ENCODE measurements at regions not wholly inside any gene's neighbourhood (a gene's known extent, or its start where the extent isn't known, plus 50 kb on each side); places are given as distances from the start of the nearest gene placed in this dataset.
"Not testable (repeated sequence)": the region's sequence is repeated elsewhere in the genome, so short reads cannot be mapped to it uniquely, and the experiment has no call there.

GRCh38 chr12:127500512-127501035 lies 766.4 kb upstream of the TMEM132C start:
- H3K4me3 ChIP-seq (ENCODE audit: low read depth, low read length) = no peak overlapping the region
- no peak for TF ChIP-seq MAX (IDR thresholded peaks at IDR 0.05; ENCODE audit: low read depth, low read length)
- TF ChIP-seq POLR2A (IDR thresholded peaks at IDR 0.05; ENCODE audit: extremely low read depth, insufficient read length) = no peak
- TF ChIP-seq, protein P1, sequence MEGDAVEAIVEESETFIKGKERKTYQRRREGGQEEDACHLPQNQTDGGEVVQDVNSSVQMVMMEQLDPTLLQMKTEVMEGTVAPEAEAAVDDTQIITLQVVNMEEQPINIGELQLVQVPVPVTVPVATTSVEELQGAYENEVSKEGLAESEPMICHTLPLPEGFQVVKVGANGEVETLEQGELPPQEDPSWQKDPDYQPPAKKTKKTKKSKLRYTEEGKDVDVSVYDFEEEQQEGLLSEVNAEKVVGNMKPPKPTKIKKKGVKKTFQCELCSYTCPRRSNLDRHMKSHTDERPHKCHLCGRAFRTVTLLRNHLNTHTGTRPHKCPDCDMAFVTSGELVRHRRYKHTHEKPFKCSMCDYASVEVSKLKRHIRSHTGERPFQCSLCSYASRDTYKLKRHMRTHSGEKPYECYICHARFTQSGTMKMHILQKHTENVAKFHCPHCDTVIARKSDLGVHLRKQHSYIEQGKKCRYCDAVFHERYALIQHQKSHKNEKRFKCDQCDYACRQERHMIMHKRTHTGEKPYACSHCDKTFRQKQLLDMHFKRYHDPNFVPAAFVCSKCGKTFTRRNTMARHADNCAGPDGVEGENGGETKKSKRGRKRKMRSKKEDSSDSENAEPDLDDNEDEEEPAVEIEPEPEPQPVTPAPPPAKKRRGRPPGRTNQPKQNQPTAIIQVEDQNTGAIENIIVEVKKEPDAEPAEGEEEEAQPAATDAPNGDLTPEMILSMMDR (IDR thresholded peaks at IDR 0.05; ENCODE audit: low read depth, low read length) = no peak
- TF ChIP-seq MYC (IDR thresholded peaks at IDR 0.05; ENCODE audit: low read depth, low read length) = no peak
- DNase-seq (ENCODE audit: low read depth) = no peak

GRCh38 chr12:127501916-127502315 lies 765.1 kb upstream of the TMEM132C start:
- DNase-seq (ENCODE audit: low read depth) = no peak
- no peak for TF ChIP-seq MYC (IDR thresholded peaks at IDR 0.05; ENCODE audit: low read depth, low read length)
- TF ChIP-seq, protein P1 (IDR thresholded peaks at IDR 0.05; ENCODE audit: low read depth, low read length) = no peak
- TF ChIP-seq POLR2A (IDR thresholded peaks at IDR 0.05; ENCODE audit: extremely low read depth, insufficient read length) = no peak
- no peak for TF ChIP-seq MAX (IDR thresholded peaks at IDR 0.05; ENCODE audit: low read depth, low read length)
- H3K4me3 ChIP-seq (ENCODE audit: low read depth, low read length) = no peak overlapping the region

DNA sequence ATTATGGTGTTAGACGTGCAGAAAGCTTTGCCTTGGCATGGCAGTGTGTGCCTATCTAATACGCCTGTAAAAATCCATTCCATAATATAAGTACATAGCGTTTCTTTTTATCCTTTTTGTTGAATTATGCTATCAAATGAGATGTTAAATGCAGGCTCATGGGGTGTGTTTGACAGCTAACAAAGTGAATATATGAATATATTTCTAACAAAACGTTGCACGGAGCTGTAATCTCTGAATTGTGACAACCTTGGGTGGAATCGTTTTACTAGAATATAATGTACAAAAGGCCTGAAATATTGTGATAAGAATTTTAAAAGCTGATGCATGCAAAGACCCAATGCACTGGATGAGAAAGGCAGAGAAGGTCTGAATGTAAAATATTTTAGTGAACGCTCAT lies 763.7 kb upstream of the TMEM132C start:
- TF ChIP-seq POLR2A (IDR thresholded peaks at IDR 0.05; ENCODE audit: extremely low read depth, insufficient read length) (no peak), MAX (IDR thresholded peaks at IDR 0.05; ENCODE audit: low read depth, low read length) (no peak), MYC (IDR thresholded peaks at IDR 0.05; ENCODE audit: low read depth, low read length) (no peak)
- TF ChIP-seq, protein P1 (IDR thresholded peaks at IDR 0.05; ENCODE audit: low read depth, low read length) = no peak
- H3K4me3 ChIP-seq (ENCODE audit: low read depth, low read length) = no peak overlapping the region
- no peak for DNase-seq (ENCODE audit: low read depth)

DNA sequence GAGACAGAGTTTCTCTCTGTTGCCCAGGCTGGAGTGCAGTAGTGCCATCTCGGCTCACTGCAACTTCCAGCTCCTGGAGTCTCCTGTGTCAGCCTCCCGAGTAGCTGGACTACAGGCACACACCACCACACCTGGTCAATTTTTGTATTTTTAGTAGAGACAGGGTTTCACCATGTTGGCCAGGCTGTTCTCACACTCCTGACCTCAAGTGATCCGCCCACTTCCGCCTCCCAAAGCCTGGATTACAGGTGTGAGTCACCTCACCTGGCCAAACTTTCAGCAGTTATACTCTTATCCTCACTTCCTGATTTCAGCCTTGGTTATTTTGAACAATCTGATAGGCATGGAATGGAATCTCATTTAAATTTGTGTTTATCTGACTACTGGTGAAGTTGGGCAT lies 763.0 kb upstream of the TMEM132C start:
- not testable (repeated sequence) for DNase-seq (ENCODE audit: low read depth); H3K4me3 ChIP-seq (ENCODE audit: low read depth, low read length)

- no peak for DNase-seq (ENCODE audit: low read depth)
- no peak for TF ChIP-seq POLR2A (IDR thresholded peaks at IDR 0.05; ENCODE audit: extremely low read depth, insufficient read length)
- no peak for TF ChIP-seq MYC (IDR thresholded peaks at IDR 0.05; ENCODE audit: low read depth, low read length)
- TF ChIP-seq, protein P1 (IDR thresholded peaks at IDR 0.05; ENCODE audit: low read depth, low read length) = no peak
- H3K4me3 ChIP-seq (ENCODE audit: low read depth, low read length) = no peak overlapping the region
Observed at GRCh38 chr12:127504874-127505273, 762.1 kb upstream of the TMEM132C start.

DNA sequence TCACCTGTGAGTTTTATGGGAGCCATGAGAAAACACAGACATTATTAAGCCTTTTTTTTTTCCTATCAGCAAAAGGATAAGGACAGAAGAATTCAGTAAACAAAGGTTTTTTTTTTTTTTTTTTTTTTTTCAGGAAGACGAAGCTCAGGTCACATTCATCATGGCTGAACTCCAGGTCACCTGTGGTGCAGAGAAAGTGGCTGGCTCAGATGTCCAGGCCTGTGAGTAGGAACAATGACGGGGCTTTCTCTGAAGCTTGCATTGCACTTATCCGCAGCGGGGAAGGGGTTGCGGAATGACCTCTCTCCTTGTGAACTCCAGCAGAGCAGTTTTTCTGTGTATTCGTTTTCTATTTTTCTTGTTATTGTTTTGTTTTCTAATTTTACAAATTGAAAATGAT lies 759.6 kb upstream of the TMEM132C start:
- TF ChIP-seq POLR2A (IDR thresholded peaks at IDR 0.05; ENCODE audit: extremely low read depth, insufficient read length) (no peak), MAX (IDR thresholded peaks at IDR 0.05; ENCODE audit: low read depth, low read length) (no peak), MYC (IDR thresholded peaks at IDR 0.05; ENCODE audit: low read depth, low read length) (no peak)
- TF ChIP-seq, protein P1 (IDR thresholded peaks at IDR 0.05; ENCODE audit: low read depth, low read length) = no peak
- no peak overlapping the region for H3K4me3 ChIP-seq (ENCODE audit: low read depth, low read length)
- DNase-seq (ENCODE audit: low read depth) = no peak
